Sigmoid colon (tissue), 4 donors: ENCODE measurements at regions not wholly inside any gene's neighbourhood (a gene's known extent, or its start where the extent isn't known, plus 50 kb on each side); places are given as distances from the start of the nearest gene placed in this dataset.

Experiments
- POLR2A ChIP-seq, 2 donors: fragments of 450-650 bp; IDR thresholded peaks; one replicate each; pipeline ENCODE4 v1.6.1; 2016; ENCODE audit warnings: antibody characterized with exemption in 2 of 2, mild to moderate bottlenecking in 2 of 2, moderate library complexity in 2 of 2
- POLR2AphosphoS5 ChIP-seq, 4 donors: sonication (generic); formaldehyde crosslinking; IDR thresholded peaks; one replicate each; pipeline ENCODE4 v1.6.1; 2017; ENCODE audit warnings: antibody characterized with exemption in 4 of 4
- TF ChIP-seq, protein P1 (sequence below), 4 experiments: fragments of 450-650 bp in 3 of 4; fragments of 200-600 bp in 1 of 4; IDR thresholded peaks; one replicate each; pipeline ENCODE4 v1.5.1; 2016 to 2019; ENCODE audit warnings: antibody characterized with exemption in 4 of 4, mild to moderate bottlenecking in 3 of 4, moderate library complexity in 2 of 4

DNA sequence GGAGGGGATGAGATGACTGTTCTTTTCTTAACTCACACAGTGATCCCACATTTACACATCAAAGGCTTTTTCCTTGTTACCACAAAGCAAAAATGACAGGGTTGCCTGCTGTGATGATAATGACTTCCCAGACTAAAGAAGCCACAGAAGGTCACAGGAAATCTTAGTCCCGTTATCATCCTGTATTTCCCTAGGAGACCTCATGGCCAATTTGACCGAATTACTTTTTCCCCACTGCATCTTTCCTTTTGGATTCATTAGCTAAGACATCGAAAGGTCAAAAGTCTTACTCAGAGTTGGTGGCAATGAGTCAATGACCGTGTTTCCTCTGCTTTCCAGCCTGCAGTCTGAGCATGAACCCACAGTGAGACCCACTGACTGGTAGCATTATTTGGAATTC, 130.1 kb upstream of the INHBA start:
- TF ChIP-seq, protein P1, sequence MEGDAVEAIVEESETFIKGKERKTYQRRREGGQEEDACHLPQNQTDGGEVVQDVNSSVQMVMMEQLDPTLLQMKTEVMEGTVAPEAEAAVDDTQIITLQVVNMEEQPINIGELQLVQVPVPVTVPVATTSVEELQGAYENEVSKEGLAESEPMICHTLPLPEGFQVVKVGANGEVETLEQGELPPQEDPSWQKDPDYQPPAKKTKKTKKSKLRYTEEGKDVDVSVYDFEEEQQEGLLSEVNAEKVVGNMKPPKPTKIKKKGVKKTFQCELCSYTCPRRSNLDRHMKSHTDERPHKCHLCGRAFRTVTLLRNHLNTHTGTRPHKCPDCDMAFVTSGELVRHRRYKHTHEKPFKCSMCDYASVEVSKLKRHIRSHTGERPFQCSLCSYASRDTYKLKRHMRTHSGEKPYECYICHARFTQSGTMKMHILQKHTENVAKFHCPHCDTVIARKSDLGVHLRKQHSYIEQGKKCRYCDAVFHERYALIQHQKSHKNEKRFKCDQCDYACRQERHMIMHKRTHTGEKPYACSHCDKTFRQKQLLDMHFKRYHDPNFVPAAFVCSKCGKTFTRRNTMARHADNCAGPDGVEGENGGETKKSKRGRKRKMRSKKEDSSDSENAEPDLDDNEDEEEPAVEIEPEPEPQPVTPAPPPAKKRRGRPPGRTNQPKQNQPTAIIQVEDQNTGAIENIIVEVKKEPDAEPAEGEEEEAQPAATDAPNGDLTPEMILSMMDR (IDR thresholded peaks at IDR 0.05), result no peak
- no peak for TF ChIP-seq POLR2A (IDR thresholded peaks at IDR 0.05)
- no peak for TF ChIP-seq POLR2AphosphoS5 (IDR thresholded peaks at IDR 0.05)
